HCT116 (cell line): ENCODE measurements at regions not wholly inside any gene's neighbourhood (a gene's known extent, or its start where the extent isn't known, plus 50 kb on each side); places are given as distances from the start of the nearest gene placed in this dataset.

Experiments used
- ATAC-seq: fragments of 200-7000 bp; cut with Tn5 transposase; 2 replicates; pipeline ENCODE4 v1.9.1; 2020; ENCODE audit warnings: mild to moderate bottlenecking, moderate library complexity
- BruUV-seq: library from RNA; stranded (reverse); fragments of 400-500 nt; replicated peaks from 2 replicates; lab custom pipeline; 2021; lab: Mats Ljungman, UMichigan
- CTCF ChIA-PET: fragments of 300-600 bp; sonication (Branson Sonifier 250); formaldehyde crosslinking; loops from one replicate; lab custom pipeline; 2021; ENCODE audit warnings: antibody characterized with exemption; lab: Charles Lee
- POLR2A ChIA-PET: fragments of 300-600, 350-600 bp; sonication (Branson Sonifier 250); formaldehyde crosslinking; loops from one replicate; lab custom pipeline; 2021; ENCODE audit warnings: antibody characterized with exemption; lab: Charles Lee
- RAD21 ChIA-PET, 2 experiments: fragments of 300-600 bp; sonication (Branson Sonifier 250); formaldehyde crosslinking; loops; one replicate each; lab custom pipeline; 2023; ENCODE audit warnings: low total read pairs in 2 of 2; ENCODE audit not compliant: uncharacterized antibody in 2 of 2, unreplicated experiment in 2 of 2, low non-redundant PET in 1 of 2; lab: Charles Lee
- DNase-seq: peaks from one replicate; pipeline ENCODE4 v3.0.0-alpha.2; 2010; ENCODE audit warnings: low read depth, low spot score
- H2AFZ ChIP-seq: fragments of 200-600 bp; shearing (Covaris generic), sonication (generic); 2 replicates; pipeline ENCODE4 v1.6.1; 2017; ENCODE audit warnings: low read depth, mixed run types, mixed read lengths, antibody characterized with exemption, low read length; ENCODE audit not compliant: poor library complexity, severe bottlenecking
- H3K27ac ChIP-seq: 2 replicates; pipeline ENCODE4 v1.5.1; 2012; ENCODE audit warnings: low read depth, low read length
- H3K27me3 ChIP-seq: fragments of 200-600 bp; sonication (generic); 2 replicates; pipeline ENCODE4 v1.6.1; 2016; ENCODE audit warnings: mixed run types, low read length, mixed read lengths; ENCODE audit not compliant: insufficient read depth
- H3K36me3 ChIP-seq, 2 experiments: fragments of 200-500 bp in 1 of 2; fragments of 200-600 bp in 1 of 2; sonication (Bioruptor generic) in 1 of 2; sonication (generic) in 1 of 2; 2 replicates each; pipeline versions ENCODE4 v1.5.1 to v1.6.1; 2014 to 2016; ENCODE audit warnings: low read length in 2 of 2, inconsistent platforms in 1 of 2, mixed read lengths in 1 of 2, mixed run types in 1 of 2; ENCODE audit not compliant: insufficient read depth in 2 of 2, control insufficient read depth in 1 of 2
- H3K4me1 ChIP-seq, 2 experiments: fragments of 200-600 bp in 1 of 2; sonication (generic) in 1 of 2; 2 replicates each; pipeline versions ENCODE4 v1.5.1 to v1.6.1; 2012 to 2017; ENCODE audit warnings: low read length in 2 of 2, inconsistent platforms in 1 of 2, mild to moderate bottlenecking in 1 of 2, mixed read lengths in 1 of 2, mixed run types in 1 of 2, moderate library complexity in 1 of 2; ENCODE audit not compliant: insufficient read depth in 2 of 2, control insufficient read depth in 1 of 2
- H3K4me2 ChIP-seq: fragments of 200-600 bp; sonication (generic); 2 replicates; pipeline ENCODE4 v1.6.1; 2017; ENCODE audit warnings: mixed run types, low read length, mixed read lengths
- H3K4me3 ChIP-seq, 2 experiments: fragments of 200-600 bp in 1 of 2; sonication (generic) in 1 of 2; replicated peaks in 1 of 2; 2 replicates each; pipeline ENCODE4 v1.5.1; 2011 to 2016; ENCODE audit warnings: low read length in 2 of 2, control low read depth in 1 of 2, low read depth in 1 of 2, mild to moderate bottlenecking in 1 of 2, mixed read lengths in 1 of 2, mixed run types in 1 of 2
- H3K79me2 ChIP-seq: fragments of 200-600 bp; sonication (generic); 2 replicates; pipeline ENCODE4 v1.6.1; 2017; ENCODE audit warnings: mild to moderate bottlenecking, mixed run types, low read length, moderate library complexity, mixed read lengths; ENCODE audit not compliant: insufficient read depth
- H3K9ac ChIP-seq: fragments of 200-600 bp; sonication (generic); 2 replicates; pipeline ENCODE4 v1.6.1; 2016; ENCODE audit warnings: low read length, mixed read lengths
- H3K9me2 ChIP-seq: fragments of 200-600 bp; sonication (generic), shearing (Covaris generic); 2 replicates; pipeline ENCODE4 v1.6.1; 2017; ENCODE audit warnings: mixed run types, mild to moderate bottlenecking, moderate library complexity; ENCODE audit not compliant: insufficient read depth
- H3K9me3 ChIP-seq, 2 experiments: fragments of 200-500 bp in 1 of 2; fragments of 200-600 bp in 1 of 2; sonication (Bioruptor generic) in 1 of 2; sonication (generic) in 1 of 2; 2 replicates each; pipeline ENCODE4 v1.6.1; 2014 to 2017; ENCODE audit warnings: low read length in 2 of 2, mixed read lengths in 2 of 2, inconsistent platforms in 1 of 2, low read depth in 1 of 2, mild to moderate bottlenecking in 1 of 2, mixed run types in 1 of 2, moderate library complexity in 1 of 2; ENCODE audit not compliant: control insufficient read depth in 1 of 2, insufficient read depth in 1 of 2
- H4K20me1 ChIP-seq: fragments of 200-600 bp; sonication (generic), shearing (Covaris generic); 2 replicates; pipeline ENCODE4 v1.6.1; 2017; ENCODE audit warnings: mixed run types, mild to moderate bottlenecking, moderate library complexity; ENCODE audit not compliant: insufficient read depth
- CEBPB ChIP-seq: IDR thresholded peaks from 2 replicates; pipeline ENCODE4 v1.6.1; 2012; ENCODE audit warnings: low read depth
- CTCF ChIP-seq, 3 experiments: fragments of 200-600 bp in 1 of 3; sonication (generic) in 1 of 3; IDR thresholded peaks in 2 of 3; conservative IDR thresholded peaks in 1 of 3; 2 replicates each; pipeline ENCODE4 v1.5.1; 2012 to 2017; ENCODE audit warnings: low read depth in 2 of 3, low read length in 2 of 3, antibody characterized with exemption in 1 of 3, borderline replicate concordance in 1 of 3, control low read depth in 1 of 3, mild to moderate bottlenecking in 1 of 3, mixed read lengths in 1 of 3, mixed run types in 1 of 3, moderate library complexity in 1 of 3; ENCODE audit not compliant: insufficient read depth in 1 of 3
- EZH2phosphoT487 ChIP-seq: fragments of 200-600 bp; IDR thresholded peaks from 2 replicates; pipeline ENCODE4 v1.6.1; 2018; ENCODE audit warnings: antibody characterized with exemption, borderline replicate concordance
- MAX ChIP-seq: IDR thresholded peaks from 2 replicates; pipeline ENCODE4 v1.6.1; 2012
- RAD21 ChIP-seq: IDR thresholded peaks from 2 replicates; pipeline ENCODE4 v1.6.1; 2012; ENCODE audit warnings: low read depth, mild to moderate bottlenecking
- REST ChIP-seq: IDR thresholded peaks from 2 replicates; pipeline ENCODE4 v1.6.1; 2012; ENCODE audit warnings: low read depth
- SP1 ChIP-seq: IDR thresholded peaks from 2 replicates; pipeline ENCODE4 v1.6.1; 2012; ENCODE audit warnings: low read depth
- TCF7L2 ChIP-seq: IDR thresholded peaks from 2 replicates; pipeline ENCODE4 v1.7.0; 2011; ENCODE audit warnings: borderline replicate concordance, inconsistent platforms; ENCODE audit not compliant: insufficient read depth, insufficient read length; ENCODE audit errors: extremely low read depth
- ZBTB33 ChIP-seq: IDR thresholded peaks from 2 replicates; pipeline ENCODE4 v1.6.1; 2011; ENCODE audit warnings: mild to moderate bottlenecking, low read length, moderate library complexity; ENCODE audit not compliant: insufficient replicate concordance; ENCODE audit errors: extremely low read depth
- ZFX ChIP-seq: fragments of 450-650 bp; IDR thresholded peaks from 2 replicates; pipeline ENCODE4 v1.6.1; 2017
- intact Hi-C: fragments of 100-400 bp; cut with micrococcal nuclease; formaldehyde crosslinking; loops from 2 replicates; pipeline ENCODE4 v1.10.0; 2022

- no peak for TF ChIP-seq REST
- TF ChIP-seq ZBTB33 = no peak
- no peak for TF ChIP-seq CEBPB
- no peak for TF ChIP-seq RAD21
- TF ChIP-seq SP1 = no peak
Measured at GRCh38 chr1:65494671-65495070, 74.2 kb downstream of the LEPR start (continued).

GRCh38 chr1:65495137-65495536 lies 74.7 kb downstream of the LEPR start:
- BruUV-seq = no TSS peak
- Histone ChIP-seq H4K20me1 (no peaks in the 10 kb centered on the region), H3K79me2 (no peaks in the 10 kb centered on the region), H3K27me3 (no peaks in the 10 kb centered on the region), H3K9me2 (no peaks in the 10 kb centered on the region), H3K27ac (no peak overlapping the region), H2AFZ (no peak overlapping the region), H3K4me3 (no peak overlapping the region), H3K4me2 (no peak overlapping the region), H3K9ac (no peak overlapping the region), H3K9me3 (no peaks in the 10 kb centered on the region), H3K4me1 (no peaks in the 10 kb centered on the region), H3K36me3 (no peaks in the 10 kb centered on the region)
- intact Hi-C loops = no loop called here
- ATAC-seq = no peak
- no peak for DNase-seq
- RAD21 ChIA-PET = no interaction called here
- POLR2A ChIA-PET = no interaction called here
- CTCF ChIA-PET = no interaction called here
- TF ChIP-seq TCF7L2 = no peak
- no peak for TF ChIP-seq ZFX
- no peak for TF ChIP-seq REST
- no peak for TF ChIP-seq MAX
- no peak for TF ChIP-seq RAD21
- no peak for TF ChIP-seq CTCF (IDR thresholded peaks at IDR 0.05 in 2 of 3, conservative IDR thresholded peaks at IDR 0.05 in 1 of 3; ENCODE audit: borderline replicate concordance in 1 of 3, insufficient read depth in 1 of 3, low read depth in 2 of 3, low read length in 2 of 3)
- TF ChIP-seq EZH2phosphoT487 = no peak
